H9 (cell line): ENCODE measurements at regions not wholly inside any gene's neighbourhood (a gene's known extent, or its start where the extent isn't known, plus 50 kb on each side); places are given as distances from the start of the nearest gene placed in this dataset.

ENCODE experiments used
- DNase-seq: peaks from one replicate; pipeline ENCODE4 v3.0.0-alpha.2; 2017
- H2AFZ ChIP-seq: one replicate; pipeline ENCODE4 v1.6.1; 2013; ENCODE audit warnings: mild to moderate bottlenecking, low read length, control low read depth, moderate library complexity
- H2AK5ac ChIP-seq: 2 replicates; pipeline ENCODE4 v1.6.1; 2013; ENCODE audit warnings: low read length, control low read depth, mixed read lengths; ENCODE audit not compliant: insufficient read length
- H2BK120ac ChIP-seq: one replicate; pipeline ENCODE4 v1.6.1; 2013; ENCODE audit warnings: low read depth, mild to moderate bottlenecking, low read length, control low read depth, inconsistent platforms; ENCODE audit not compliant: poor library complexity, severe bottlenecking
- H2BK12ac ChIP-seq: 2 replicates; pipeline ENCODE4 v1.6.1; 2013; ENCODE audit warnings: low read length, control low read depth, mixed read lengths, low read depth; ENCODE audit not compliant: insufficient read length
- H2BK15ac ChIP-seq: 2 replicates; pipeline ENCODE4 v1.6.1; 2013; ENCODE audit warnings: low read depth, low read length, control low read depth
- H2BK20ac ChIP-seq: one replicate; pipeline ENCODE4 v1.6.1; 2013; ENCODE audit warnings: low read depth, mild to moderate bottlenecking, low read length, control low read depth, inconsistent platforms; ENCODE audit not compliant: poor library complexity, severe bottlenecking
- H2BK5ac ChIP-seq: 2 replicates; pipeline ENCODE4 v1.6.1; 2013; ENCODE audit warnings: low read length, control low read depth, mixed read lengths; ENCODE audit not compliant: insufficient read length
- H3K14ac ChIP-seq: 2 replicates; pipeline ENCODE4 v1.6.1; 2013; ENCODE audit warnings: low read length, control low read depth; ENCODE audit not compliant: insufficient read depth
- H3K18ac ChIP-seq: 2 replicates; pipeline ENCODE4 v1.6.1; 2013; ENCODE audit warnings: low read depth, mild to moderate bottlenecking, mixed read lengths, low read length, control low read depth; ENCODE audit not compliant: insufficient read length
- H3K23ac ChIP-seq: 2 replicates; pipeline ENCODE4 v1.6.1; 2013; ENCODE audit warnings: low read length, control low read depth, mixed read lengths, low read depth; ENCODE audit not compliant: insufficient read length
- H3K23me2 ChIP-seq: 2 replicates; pipeline ENCODE4 v1.6.1; 2013; ENCODE audit warnings: low read depth, mild to moderate bottlenecking, mixed read lengths, low read length, control low read depth; ENCODE audit not compliant: insufficient read length, poor library complexity, severe bottlenecking
- H3K27ac ChIP-seq: 2 replicates; pipeline ENCODE4 v1.5.1; 2013; ENCODE audit warnings: low read length, control low read depth, mixed read lengths, low read depth; ENCODE audit not compliant: insufficient read length
- H3K27me3 ChIP-seq: 2 replicates; pipeline ENCODE4 v1.6.1; 2013; ENCODE audit warnings: low read length, control low read depth, inconsistent platforms; ENCODE audit not compliant: insufficient read depth
- H3K4ac ChIP-seq: 2 replicates; pipeline ENCODE4 v1.6.1; 2013; ENCODE audit warnings: low read depth, mild to moderate bottlenecking, control low read depth, inconsistent platforms, low read length, moderate library complexity
- H3K4me1 ChIP-seq: 2 replicates; pipeline ENCODE4 v1.6.1; 2013; ENCODE audit warnings: low read length, control low read depth, inconsistent platforms; ENCODE audit not compliant: insufficient read depth
- H3K4me2 ChIP-seq: 2 replicates; pipeline ENCODE4 v1.6.1; 2013; ENCODE audit warnings: low read length, control low read depth, mixed read lengths; ENCODE audit not compliant: insufficient read length, insufficient read depth
- H3K56ac ChIP-seq: 2 replicates; pipeline ENCODE4 v1.6.1; 2013; ENCODE audit warnings: low read depth, mild to moderate bottlenecking, mixed read lengths, low read length, control low read depth; ENCODE audit not compliant: insufficient read length
- H3K79me1 ChIP-seq: 2 replicates; pipeline ENCODE4 v1.6.1; 2013; ENCODE audit warnings: low read depth, mild to moderate bottlenecking, moderate library complexity, low read length, control low read depth, inconsistent platforms; ENCODE audit not compliant: insufficient read depth, poor library complexity, severe bottlenecking
- H3K79me2 ChIP-seq: 2 replicates; pipeline ENCODE4 v1.6.1; 2013; ENCODE audit warnings: low read length, control low read depth, inconsistent platforms; ENCODE audit not compliant: insufficient read depth
- H3K9ac ChIP-seq: 2 replicates; pipeline ENCODE4 v1.6.1; 2013; ENCODE audit warnings: low read length, control low read depth, mixed read lengths; ENCODE audit not compliant: insufficient read length; ENCODE audit errors: extremely low read depth
- H3K9me3 ChIP-seq: one replicate; pipeline ENCODE4 v1.6.1; 2013; ENCODE audit warnings: low read depth, low read length, inconsistent platforms; ENCODE audit not compliant: control insufficient read depth
- H3T11ph ChIP-seq: one replicate; pipeline ENCODE4 v1.6.1; 2013; ENCODE audit warnings: mild to moderate bottlenecking, low read length, control low read depth, inconsistent platforms
- H4K20me1 ChIP-seq: one replicate; pipeline ENCODE4 v1.6.1; 2013; ENCODE audit not compliant: control insufficient read depth, insufficient read length, insufficient read depth
- H4K5ac ChIP-seq: 2 replicates; pipeline ENCODE4 v1.6.1; 2013; ENCODE audit warnings: low read depth, mild to moderate bottlenecking, mixed read lengths, low read length, control low read depth; ENCODE audit not compliant: insufficient read length
- H4K8ac ChIP-seq: replicated peaks from 2 replicates; pipeline ENCODE4 v1.6.1; 2013; ENCODE audit warnings: low read length, control low read depth, mixed read lengths, low read depth; ENCODE audit not compliant: insufficient read length
- H4K91ac ChIP-seq: 2 replicates; pipeline ENCODE4 v1.6.1; 2013; ENCODE audit warnings: low read depth, mild to moderate bottlenecking, moderate library complexity, mixed read lengths, low read length, control low read depth; ENCODE audit not compliant: insufficient read length
- H3K27ac Mint-ChIP-seq, 3 experiments: 2 replicates in 2 of 3; 3 replicates in 1 of 3; pipeline ENCODE4 v1.8.0; 2020 to 2021; ENCODE audit warnings: mixed read lengths in 3 of 3, mild to moderate bottlenecking in 1 of 3, moderate library complexity in 1 of 3
- H3K27me3 Mint-ChIP-seq: 2 replicates; pipeline ENCODE4 v1.8.0; 2021; ENCODE audit warnings: low read depth, mild to moderate bottlenecking, moderate library complexity, mixed read lengths
- H3K36me3 Mint-ChIP-seq, 3 experiments: 2 replicates in 2 of 3; 3 replicates in 1 of 3; pipeline ENCODE4 v1.8.0; 2020 to 2021; ENCODE audit warnings: low read depth in 3 of 3, mixed read lengths in 3 of 3; ENCODE audit not compliant: insufficient read depth in 1 of 3
- H3K4me1 Mint-ChIP-seq, 2 experiments: 2 replicates each; pipeline ENCODE4 v1.8.0; 2020; ENCODE audit warnings: mixed read lengths in 2 of 2
- H3K4me3 Mint-ChIP-seq, 2 experiments: 2 replicates in 1 of 2; 3 replicates in 1 of 2; pipeline ENCODE4 v1.8.0; 2020 to 2021; ENCODE audit warnings: mild to moderate bottlenecking in 2 of 2, mixed read lengths in 2 of 2, moderate library complexity in 1 of 2
- H3K9me3 Mint-ChIP-seq, 2 experiments: 2 replicates in 1 of 2; 3 replicates in 1 of 2; pipeline ENCODE4 v1.8.0; 2020; ENCODE audit warnings: mild to moderate bottlenecking in 2 of 2, mixed read lengths in 2 of 2, moderate library complexity in 1 of 2
- CTCF ChIP-seq: fragments of 200-600 bp; sonication (generic); conservative IDR thresholded peaks from 3 replicates; pipeline ENCODE4 v1.8.0; 2021; ENCODE audit warnings: antibody characterized with exemption, mild to moderate bottlenecking
- WGBS: extraction: QIAGEN DNeasy Blood & Tissue Kit; methylation state at CpG from one replicate; pipeline ENCODE4 v1.1.7; 2013; ENCODE audit warnings: missing lambda C conversion rate, low lambda C conversion rate, mixed read lengths; ENCODE audit not compliant: insufficient read length; ENCODE audit errors: extremely low coverage; 5-methylcytosine and 5-hydroxymethylcytosine counted together

GRCh38 chr2:65877331-65878010, 445.1 kb upstream of the SPRED2 start:
- Histone ChIP-seq H2AFZ (no peak overlapping the region), H2AK5ac (no peak overlapping the region), H3K27ac (no peak overlapping the region), H4K20me1 (no peaks in the 10 kb centered on the region), H3K23me2 (no peaks in the 10 kb centered on the region), H4K5ac (no peak overlapping the region), H3K9me3 (no peaks in the 10 kb centered on the region), H2BK12ac (no peak overlapping the region), H4K8ac (no peak overlapping the region), H3K14ac (no peak overlapping the region), H3K56ac (no peak overlapping the region), H3K4ac (no peak overlapping the region), H3K9ac (no peak overlapping the region), H3K4me2 (no peak overlapping the region), H3K4me1 (no peaks in the 10 kb centered on the region; the same call in 1 of the 2 replicates), H3K79me1 (no peaks in the 10 kb centered on the region), H3K79me2 (no peaks in the 10 kb centered on the region), H2BK15ac (no peak overlapping the region), H2BK120ac (no peak overlapping the region), H2BK20ac (no peak overlapping the region), H4K91ac (no peak overlapping the region), H2BK5ac (no peak overlapping the region), H3K18ac (no peak overlapping the region), H3K23ac (no peak overlapping the region), H3K27me3 (no peaks in the 10 kb centered on the region; the same call in 1 of the 2 replicates), H3T11ph (no peak overlapping the region)
- no peak overlapping the region; a peak in 1 of 7 replicates for H3K27ac Mint-ChIP-seq
- H3K4me1 Mint-ChIP-seq, result peaks cover 3 to 8% of the 10 kb centered on the region in 2 experiments; a peak in 3 of 4 replicates
- WGBS, result no CpG with 5 or more reads among the region's 7 CpGs
- H3K9me3 Mint-ChIP-seq, result no peaks in the 10 kb centered on the region
- no peak overlapping the region for H3K4me3 Mint-ChIP-seq
- DNase-seq, result no peak
- H3K36me3 Mint-ChIP-seq, result no peaks in the 10 kb centered on the region
- no peak for TF ChIP-seq CTCF
- no peaks in the 10 kb centered on the region; the same call in 1 of the 2 replicates for H3K27me3 Mint-ChIP-seq
